Suprapubic skin (tissue), 4 donors: ENCODE measurements at regions not wholly inside any gene's neighbourhood (a gene's known extent, or its start where the extent isn't known, plus 50 kb on each side); places are given as distances from the start of the nearest gene placed in this dataset.

Experiments
- DNase-seq, 2 donors: peaks; one replicate each; pipeline ENCODE4 v3.0.0-alpha.2; 2019; ENCODE audit warnings: low spot score in 2 of 2
- H3K27ac ChIP-seq: fragments of 200-600 bp; sonication (generic); one replicate; pipeline ENCODE4 v1.5.1; 2019
- H3K27me3 ChIP-seq: fragments of 200-600 bp; sonication (generic); one replicate; pipeline ENCODE4 v1.5.1; 2019
- H3K36me3 ChIP-seq: fragments of 200-600 bp; sonication (generic); one replicate; pipeline ENCODE4 v1.5.1; 2019
- H3K4me1 ChIP-seq: fragments of 200-600 bp; sonication (generic); one replicate; pipeline ENCODE4 v1.5.1; 2019
- H3K4me3 ChIP-seq: fragments of 200-600 bp; sonication (generic); one replicate; pipeline ENCODE4 v1.5.1; 2019; ENCODE audit warnings: mild to moderate bottlenecking
- H3K9me3 ChIP-seq: fragments of 200-600 bp; sonication (generic); one replicate; pipeline ENCODE4 v1.5.1; 2019
- CTCF ChIP-seq, 2 donors: fragments of 200-600 bp in 1 of 2; fragments of 450-650 bp in 1 of 2; sonication (generic) in 1 of 2; IDR thresholded peaks; one replicate each; pipeline ENCODE4 v1.5.1; 2016 to 2019; ENCODE audit warnings: antibody characterized with exemption in 2 of 2, mild to moderate bottlenecking in 1 of 2, moderate library complexity in 1 of 2
- EP300 ChIP-seq: sonication (generic); formaldehyde crosslinking; IDR thresholded peaks from one replicate; pipeline ENCODE4 v1.6.1; 2017; ENCODE audit warnings: antibody characterized with exemption
- POLR2A ChIP-seq, 2 donors: fragments of 450-650 bp; IDR thresholded peaks; one replicate each; pipeline ENCODE4 v1.6.1; 2017; ENCODE audit warnings: antibody characterized with exemption in 2 of 2, mild to moderate bottlenecking in 2 of 2, moderate library complexity in 2 of 2
- POLR2AphosphoS5 ChIP-seq, 3 donors: sonication (generic); formaldehyde crosslinking; IDR thresholded peaks; one replicate each; pipeline ENCODE4 v1.6.1; 2017; ENCODE audit warnings: antibody characterized with exemption in 3 of 3
- WGBS: methylation state at CpG from one replicate; pipeline ENCODE4 v1.1.5; 2018; 5-methylcytosine and 5-hydroxymethylcytosine counted together

- no peak overlapping the region for H3K4me3 ChIP-seq
- H3K4me1 ChIP-seq, result no peaks in the 10 kb centered on the region
- H3K36me3 ChIP-seq, result no peaks in the 10 kb centered on the region
- H3K9me3 ChIP-seq, result no peaks in the 10 kb centered on the region
- no peak overlapping the region for H3K27ac ChIP-seq
- TF ChIP-seq EP300, result no peak
- no peak for TF ChIP-seq POLR2AphosphoS5 (IDR thresholded peaks at IDR 0.05)
- TF ChIP-seq CTCF (IDR thresholded peaks at IDR 0.05), result no peak
- TF ChIP-seq POLR2A (IDR thresholded peaks at IDR 0.05), result no peak
- 91% methylated on average over 4 of the region's 4 CpGs for WGBS
- peak; percentile 9 to 31 for DNase-seq
- peaks cover 6% of the 10 kb centered on the region for H3K27me3 ChIP-seq
These were observed 152.4 kb upstream of the TSHZ3 start for GRCh38 chr19:31501427-31502195.

GRCh38 chr19:31502536-31503170 lies 153.4 kb upstream of the TSHZ3 start:
- no peak overlapping the region for H3K4me3 ChIP-seq
- no peaks in the 10 kb centered on the region for H3K4me1 ChIP-seq
- peak; percentile 57 to 61 for DNase-seq
- H3K36me3 ChIP-seq, result no peaks in the 10 kb centered on the region
- TF ChIP-seq POLR2AphosphoS5 (IDR thresholded peaks at IDR 0.05), result no peak
- H3K27me3 ChIP-seq, result peaks cover 9% of the 10 kb centered on the region
- H3K9me3 ChIP-seq, result no peaks in the 10 kb centered on the region
- 94% methylated on average over 15 of the region's 17 CpGs for WGBS
- H3K27ac ChIP-seq, result no peak overlapping the region

DNA sequence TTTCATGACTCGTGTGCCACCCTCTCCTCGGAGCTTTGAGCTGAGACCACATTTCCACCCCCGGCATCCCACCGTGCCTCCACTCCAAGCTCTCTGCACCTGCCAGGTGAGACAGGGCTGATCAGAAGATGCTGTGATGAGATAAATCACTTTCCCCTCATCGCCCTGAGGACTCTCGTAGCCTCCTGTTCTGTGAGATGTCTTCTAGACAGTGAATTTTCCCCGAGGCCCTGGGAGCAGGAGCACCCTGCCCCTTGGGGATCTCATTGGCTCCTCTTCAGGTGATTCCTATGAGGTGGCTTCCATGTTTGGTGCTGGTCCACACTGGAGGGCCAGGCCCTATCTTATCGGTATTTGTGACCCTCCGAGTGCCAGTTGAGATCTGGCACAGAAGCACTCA lies 154.0 kb upstream of the TSHZ3 start:
- Histone ChIP-seq H3K4me3 (no peak overlapping the region), H3K9me3 (no peaks in the 10 kb centered on the region), H3K4me1 (no peaks in the 10 kb centered on the region), H3K27me3 (peaks cover 9% of the 10 kb centered on the region), H3K36me3 (no peaks in the 10 kb centered on the region), H3K27ac (no peak overlapping the region)
- 78% methylated on average over 9 of the region's 9 CpGs for WGBS
- TF ChIP-seq POLR2AphosphoS5 (IDR thresholded peaks at IDR 0.05) (no peak), POLR2A (IDR thresholded peaks at IDR 0.05) (no peak), CTCF (IDR thresholded peaks at IDR 0.05) (no peak), EP300 (no peak)
- DNase-seq, result peak in 1 of 2 donors; percentile 28

DNA sequence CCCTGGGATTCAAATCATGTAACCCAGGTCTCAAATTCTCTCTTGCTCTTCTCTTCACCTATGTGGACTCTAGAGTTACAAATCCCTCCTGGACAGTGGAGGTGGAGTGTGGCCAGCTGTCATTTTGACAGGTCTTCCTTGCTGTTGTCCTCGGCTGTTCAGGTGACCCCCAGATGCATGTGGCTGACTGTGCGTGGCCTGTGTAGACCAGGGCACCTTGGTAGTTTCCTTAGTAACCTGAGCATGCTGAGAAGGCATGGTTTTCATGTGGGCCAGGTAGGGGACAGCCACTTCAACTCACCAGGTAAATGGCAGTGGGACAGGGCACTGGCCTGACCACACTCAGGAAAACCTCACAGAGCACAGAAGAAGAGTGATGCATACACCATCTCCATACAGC lies 155.0 kb upstream of the TSHZ3 start:
- 88% methylated on average over 2 of the region's 2 CpGs for WGBS
- Histone ChIP-seq H3K27me3 (peaks cover 9% of the 10 kb centered on the region), H3K9me3 (no peaks in the 10 kb centered on the region), H3K36me3 (no peaks in the 10 kb centered on the region), H3K27ac (no peak overlapping the region), H3K4me1 (no peaks in the 10 kb centered on the region), H3K4me3 (no peak overlapping the region)
- peak; percentile 28 to 30 for DNase-seq
- no peak for TF ChIP-seq POLR2A (IDR thresholded peaks at IDR 0.05)
- no peak for TF ChIP-seq EP300
- TF ChIP-seq POLR2AphosphoS5 (IDR thresholded peaks at IDR 0.05), result no peak
- no peak for TF ChIP-seq CTCF (IDR thresholded peaks at IDR 0.05)

GRCh38 chr19:31505596-31505910 lies 156.3 kb upstream of the TSHZ3 start:
- peak in 1 of 2 donors; percentile 29 for DNase-seq
- peaks cover 9% of the 10 kb centered on the region for H3K27me3 ChIP-seq
- TF ChIP-seq POLR2A (IDR thresholded peaks at IDR 0.05), result no peak
- TF ChIP-seq POLR2AphosphoS5 (IDR thresholded peaks at IDR 0.05), result no peak
- no peak for TF ChIP-seq CTCF (IDR thresholded peaks at IDR 0.05)
- no peak for TF ChIP-seq EP300
- no peak overlapping the region for H3K4me3 ChIP-seq
- H3K4me1 ChIP-seq, result no peaks in the 10 kb centered on the region
- WGBS, result 82% methylated on average over 6 of the region's 6 CpGs
- no peaks in the 10 kb centered on the region for H3K36me3 ChIP-seq
- no peaks in the 10 kb centered on the region for H3K9me3 ChIP-seq
- no peak overlapping the region for H3K27ac ChIP-seq
